Erythroblast (primary cell): ENCODE measurements at regions not wholly inside any gene's neighbourhood (a gene's known extent, or its start where the extent isn't known, plus 50 kb on each side); places are given as distances from the start of the nearest gene placed in this dataset.

Source experiments
- DNase-seq, 2 experiments: peaks; one replicate each; lab custom pipeline; 2025; lab: John Stamatoyannopoulos, UW
- GATA1 ChIP-seq: IDR thresholded peaks from 2 replicates; pipeline ENCODE4 v1.6.1; 2011; ENCODE audit warnings: low read depth, mild to moderate bottlenecking, control low read depth, low read length, moderate library complexity
- POLR2A ChIP-seq: IDR thresholded peaks from 2 replicates; pipeline ENCODE4 v1.6.1; 2011; ENCODE audit warnings: mild to moderate bottlenecking, low read length

GRCh38 chr4:123345935-123346300 is 50.7 kb upstream of the SPRY1 start:
- no peak for TF ChIP-seq GATA1
- TF ChIP-seq POLR2A, result no peak
- DNase-seq, result no peak

- TF ChIP-seq POLR2A, result no peak
- no peak for TF ChIP-seq GATA1
- no peak for DNase-seq
These were observed 50.2 kb upstream of the SPRY1 start for GRCh38 chr4:123346330-123346940.
